SU-DHL-6 (cell line): ENCODE measurements at regions not wholly inside any gene's neighbourhood (a gene's known extent, or its start where the extent isn't known, plus 50 kb on each side); places are given as distances from the start of the nearest gene placed in this dataset.

Experiments used
- H2AFZ ChIP-seq: fragments of 200-600 bp; sonication (generic); 2 replicates; pipeline ENCODE4 v1.6.1; 2014; ENCODE audit warnings: low read depth, mild to moderate bottlenecking, moderate library complexity, mixed read lengths, antibody characterized with exemption, low read length; ENCODE audit not compliant: severe bottlenecking
- H3F3A ChIP-seq: fragments of 200-600 bp; shearing (Covaris generic); 2 replicates; pipeline ENCODE4 v1.6.0; 2016; ENCODE audit warnings: antibody characterized with exemption, mild to moderate bottlenecking; ENCODE audit not compliant: insufficient read depth
- H3K27ac ChIP-seq: fragments of 200-600 bp; sonication (generic); 2 replicates; pipeline ENCODE4 v1.5.1; 2016; ENCODE audit warnings: low read depth, mild to moderate bottlenecking, low read length, moderate library complexity, mixed read lengths
- H3K27me3 ChIP-seq: fragments of 200-600 bp; sonication (generic), shearing (Covaris generic); 2 replicates; pipeline ENCODE4 v1.6.0; 2014; ENCODE audit warnings: mild to moderate bottlenecking, low read length
- H3K36me3 ChIP-seq: fragments of 200-600 bp; sonication (generic); 2 replicates; pipeline ENCODE4 v1.6.1; 2014; ENCODE audit warnings: mild to moderate bottlenecking, low read length, mixed read lengths
- H3K4me2 ChIP-seq: fragments of 300-600, 200-600 bp; shearing (Covaris generic), sonication (generic); 2 replicates; pipeline ENCODE4 v1.6.0; 2014; ENCODE audit warnings: low read length, low read depth, mild to moderate bottlenecking; ENCODE audit not compliant: poor library complexity, severe bottlenecking
- H3K4me3 ChIP-seq: fragments of 200-600 bp; sonication (generic); 2 replicates; pipeline ENCODE4 v1.5.1; 2014; ENCODE audit warnings: antibody characterized with exemption, low read length, mild to moderate bottlenecking, mixed read lengths; ENCODE audit not compliant: insufficient read depth, poor library complexity, severe bottlenecking
- H3K79me2 ChIP-seq: fragments of 200-600 bp; sonication (generic); 2 replicates; pipeline ENCODE4 v1.6.1; 2014; ENCODE audit warnings: mild to moderate bottlenecking, low read length, moderate library complexity; ENCODE audit not compliant: insufficient read depth
- H3K9ac ChIP-seq: fragments of 200-600 bp; sonication (generic); 2 replicates; pipeline ENCODE4 v1.7.0; 2014; ENCODE audit warnings: mild to moderate bottlenecking, low read length
- H3K9me2 ChIP-seq: fragments of 200-600 bp; sonication (generic); replicated peaks from 2 replicates; pipeline ENCODE4 v1.6.1; 2014; ENCODE audit warnings: low read length; ENCODE audit not compliant: insufficient read depth
- H3K9me3 ChIP-seq: fragments of 200-600 bp; sonication (generic); 2 replicates; pipeline ENCODE4 v1.6.1; 2014; ENCODE audit warnings: low read length, mixed read lengths; ENCODE audit not compliant: insufficient read depth
- H4K20me1 ChIP-seq: fragments of 200-600 bp; sonication (generic); 2 replicates; pipeline ENCODE4 v1.6.1; 2014; ENCODE audit warnings: low read depth, mild to moderate bottlenecking, antibody characterized with exemption, low read length, moderate library complexity, mixed read lengths
- EZH2phosphoT487 ChIP-seq: fragments of 200-600 bp; sonication (generic), shearing (Covaris generic); conservative IDR thresholded peaks from 2 replicates; pipeline ENCODE4 v1.6.1; 2018; ENCODE audit warnings: mild to moderate bottlenecking, antibody characterized with exemption, low read length, moderate library complexity, mixed read lengths
- TF ChIP-seq, protein P1 (sequence below): fragments of 200-600 bp; sonication (generic); IDR thresholded peaks from one replicate; pipeline ENCODE4 v1.5.1; 2017; ENCODE audit warnings: antibody characterized with exemption, mild to moderate bottlenecking, low read length, moderate library complexity; ENCODE audit not compliant: insufficient read depth, poor library complexity, severe bottlenecking

DNA sequence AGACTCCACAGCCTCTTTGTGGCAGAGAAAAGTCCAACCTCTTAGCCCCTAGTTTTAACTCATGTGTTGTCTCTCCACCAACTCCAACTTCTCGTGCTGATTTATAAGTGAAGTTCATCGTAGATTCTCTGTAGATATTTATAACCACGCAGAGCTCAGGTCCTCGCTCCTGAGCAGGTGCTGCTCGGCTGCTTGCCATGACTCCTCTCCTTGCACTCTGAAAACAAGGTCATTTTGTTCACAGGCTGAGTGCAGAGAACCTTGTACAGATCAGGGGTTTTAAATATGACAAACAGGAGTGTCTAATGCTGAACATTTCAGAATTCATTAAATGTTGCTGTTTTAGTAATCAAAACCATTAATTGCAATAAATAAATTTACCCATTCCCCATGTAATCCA, 330.8 kb upstream of the GYPC start:
- Histone ChIP-seq H3K36me3 (no peaks in the 10 kb centered on the region), H3K27me3 (no peaks in the 10 kb centered on the region), H3F3A (no peaks in the 10 kb centered on the region), H2AFZ (no peak overlapping the region), H4K20me1 (no peaks in the 10 kb centered on the region), H3K79me2 (no peaks in the 10 kb centered on the region), H3K9ac (no peak overlapping the region), H3K4me3 (no peak overlapping the region), H3K4me2 (no peak overlapping the region), H3K27ac (no peak overlapping the region), H3K9me2 (no peaks in the 10 kb centered on the region), H3K9me3 (no peaks in the 10 kb centered on the region)
- TF ChIP-seq, protein P1, sequence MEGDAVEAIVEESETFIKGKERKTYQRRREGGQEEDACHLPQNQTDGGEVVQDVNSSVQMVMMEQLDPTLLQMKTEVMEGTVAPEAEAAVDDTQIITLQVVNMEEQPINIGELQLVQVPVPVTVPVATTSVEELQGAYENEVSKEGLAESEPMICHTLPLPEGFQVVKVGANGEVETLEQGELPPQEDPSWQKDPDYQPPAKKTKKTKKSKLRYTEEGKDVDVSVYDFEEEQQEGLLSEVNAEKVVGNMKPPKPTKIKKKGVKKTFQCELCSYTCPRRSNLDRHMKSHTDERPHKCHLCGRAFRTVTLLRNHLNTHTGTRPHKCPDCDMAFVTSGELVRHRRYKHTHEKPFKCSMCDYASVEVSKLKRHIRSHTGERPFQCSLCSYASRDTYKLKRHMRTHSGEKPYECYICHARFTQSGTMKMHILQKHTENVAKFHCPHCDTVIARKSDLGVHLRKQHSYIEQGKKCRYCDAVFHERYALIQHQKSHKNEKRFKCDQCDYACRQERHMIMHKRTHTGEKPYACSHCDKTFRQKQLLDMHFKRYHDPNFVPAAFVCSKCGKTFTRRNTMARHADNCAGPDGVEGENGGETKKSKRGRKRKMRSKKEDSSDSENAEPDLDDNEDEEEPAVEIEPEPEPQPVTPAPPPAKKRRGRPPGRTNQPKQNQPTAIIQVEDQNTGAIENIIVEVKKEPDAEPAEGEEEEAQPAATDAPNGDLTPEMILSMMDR: no peak
- TF ChIP-seq EZH2phosphoT487: no peak

DNA sequence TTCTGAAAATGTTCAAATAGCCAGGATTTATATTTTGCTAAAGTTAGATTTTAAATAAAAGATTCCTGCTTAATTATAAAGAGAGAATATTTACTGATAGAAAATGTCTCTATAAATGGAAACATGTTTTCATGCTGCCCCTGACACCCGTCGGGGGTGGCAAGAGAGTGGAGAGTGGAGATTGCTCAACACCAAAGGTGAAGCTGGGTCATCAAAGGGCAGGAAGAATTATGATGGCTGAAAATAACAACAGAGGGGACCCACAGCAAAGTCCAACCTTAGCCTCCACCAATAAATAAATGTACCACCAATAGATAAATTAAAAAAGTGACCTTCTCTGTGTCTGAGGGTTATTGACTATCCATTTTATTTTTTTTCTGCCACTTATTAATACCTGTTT, 326.8 kb upstream of the GYPC start:
- Histone ChIP-seq H3K36me3 (no peaks in the 10 kb centered on the region), H3K79me2 (no peaks in the 10 kb centered on the region), H2AFZ (no peak overlapping the region), H3K9me3 (0 out of 2 replicates have a peak, but pooled peaks cover 10% of the 10 kb centered on the region), H4K20me1 (no peaks in the 10 kb centered on the region), H3F3A (no peaks in the 10 kb centered on the region), H3K9me2 (no peaks in the 10 kb centered on the region; the same call in 1 of the 2 replicates), H3K27ac (no peak overlapping the region), H3K4me3 (no peak overlapping the region), H3K9ac (no peak overlapping the region), H3K27me3 (no peaks in the 10 kb centered on the region), H3K4me2 (no peak overlapping the region)
- no peak for TF ChIP-seq EZH2phosphoT487
- TF ChIP-seq, protein P1: no peak

DNA sequence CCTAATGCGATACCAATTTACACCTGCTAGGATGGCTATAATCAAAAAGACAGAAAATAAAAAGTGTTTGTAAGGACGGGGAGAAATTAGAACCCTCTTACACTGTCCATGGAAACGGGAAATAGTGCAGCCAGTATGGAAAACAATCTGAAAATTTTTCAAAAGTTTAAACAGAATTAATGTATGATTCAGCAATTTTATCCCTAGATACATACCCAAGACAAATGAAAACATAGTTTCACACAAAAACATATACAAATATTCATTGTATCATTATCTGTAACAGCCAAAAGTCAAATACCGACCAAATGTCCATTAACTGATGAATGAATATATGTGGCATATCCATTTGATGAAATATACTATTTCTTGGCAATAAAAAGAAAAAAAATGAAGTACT, 313.5 kb upstream of the GYPC start:
- Histone ChIP-seq H3F3A (no peaks in the 10 kb centered on the region), H3K4me3 (no peak overlapping the region), H3K9me2 (no peaks in the 10 kb centered on the region), H3K27ac (no peak overlapping the region), H2AFZ (no peak overlapping the region), H3K9ac (no peak overlapping the region), H3K4me2 (no peak overlapping the region), H3K27me3 (no peaks in the 10 kb centered on the region), H3K9me3 (no peaks in the 10 kb centered on the region), H4K20me1 (no peaks in the 10 kb centered on the region), H3K79me2 (no peaks in the 10 kb centered on the region), H3K36me3 (no peaks in the 10 kb centered on the region)
- TF ChIP-seq, protein P1: no peak
- no peak for TF ChIP-seq EZH2phosphoT487

DNA sequence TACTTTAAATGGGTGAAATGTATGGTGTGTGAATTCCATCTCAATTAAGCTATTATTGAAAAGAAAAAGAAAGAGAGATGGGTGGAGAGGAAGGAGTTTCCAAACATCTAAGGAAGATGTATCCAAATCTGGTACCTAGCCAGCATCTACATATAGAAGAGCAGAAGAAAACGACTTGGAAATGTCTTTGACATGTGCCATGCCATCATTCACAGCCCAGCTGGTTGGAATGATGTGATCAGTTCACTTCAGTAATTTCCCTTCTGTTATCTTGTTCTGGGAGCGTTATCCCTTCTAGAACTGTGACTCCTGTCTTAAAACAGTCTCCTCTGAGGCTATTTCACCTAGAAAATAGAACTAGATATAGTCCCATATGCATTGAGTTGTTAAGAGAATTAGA, 312.8 kb upstream of the GYPC start:
- no peaks in the 10 kb centered on the region for H3K9me3 ChIP-seq
- H4K20me1 ChIP-seq: no peaks in the 10 kb centered on the region
- TF ChIP-seq, protein P1: no peak
- no peak for TF ChIP-seq EZH2phosphoT487
- no peaks in the 10 kb centered on the region for H3K27me3 ChIP-seq
- H3K4me3 ChIP-seq: no peak overlapping the region
- H3K27ac ChIP-seq: no peak overlapping the region
- H3K36me3 ChIP-seq: no peaks in the 10 kb centered on the region
- H3K9ac ChIP-seq: no peak overlapping the region
- H3F3A ChIP-seq: no peaks in the 10 kb centered on the region
- no peaks in the 10 kb centered on the region for H3K79me2 ChIP-seq
- H2AFZ ChIP-seq: no peak overlapping the region
- no peak overlapping the region for H3K4me2 ChIP-seq
- H3K9me2 ChIP-seq: no peaks in the 10 kb centered on the region
